GM15510 (cell line): ENCODE measurements at regions not wholly inside any gene's neighbourhood (a gene's known extent, or its start where the extent isn't known, plus 50 kb on each side); places are given as distances from the start of the nearest gene placed in this dataset.

Experiments
- POLR2A ChIP-seq: IDR thresholded peaks from 3 replicates; pipeline ENCODE4 v1.6.1; 2011; ENCODE audit warnings: borderline replicate concordance; ENCODE audit not compliant: insufficient read length; ENCODE audit errors: extremely low read depth

DNA sequence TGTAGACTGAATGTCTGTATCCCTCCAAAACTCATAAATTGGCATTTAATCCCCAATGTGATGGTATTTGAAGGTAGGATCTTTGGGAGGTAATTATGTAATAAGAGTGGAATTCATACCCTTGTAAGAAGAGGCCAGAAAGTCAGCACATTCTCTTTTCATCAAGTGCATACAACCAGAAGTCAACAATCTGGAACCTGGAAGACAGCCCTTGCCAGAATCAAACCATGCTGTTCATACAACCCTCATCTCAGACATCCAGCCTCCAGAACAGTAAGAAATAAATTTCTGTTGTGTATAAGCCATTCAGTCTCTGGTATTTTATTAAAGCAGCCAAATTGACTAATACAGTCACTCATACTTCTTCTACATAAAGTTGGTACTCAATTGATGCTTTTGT lies 481.0 kb upstream of the SOX9 start:
- no peak for TF ChIP-seq POLR2A

- TF ChIP-seq POLR2A = no peak
Observed at GRCh38 chr17:71649941-71650350, 470.9 kb upstream of the SOX9 start.

GRCh38 chr17:71655542-71655941 lies 465.3 kb upstream of the SOX9 start:
- TF ChIP-seq POLR2A = no peak

DNA sequence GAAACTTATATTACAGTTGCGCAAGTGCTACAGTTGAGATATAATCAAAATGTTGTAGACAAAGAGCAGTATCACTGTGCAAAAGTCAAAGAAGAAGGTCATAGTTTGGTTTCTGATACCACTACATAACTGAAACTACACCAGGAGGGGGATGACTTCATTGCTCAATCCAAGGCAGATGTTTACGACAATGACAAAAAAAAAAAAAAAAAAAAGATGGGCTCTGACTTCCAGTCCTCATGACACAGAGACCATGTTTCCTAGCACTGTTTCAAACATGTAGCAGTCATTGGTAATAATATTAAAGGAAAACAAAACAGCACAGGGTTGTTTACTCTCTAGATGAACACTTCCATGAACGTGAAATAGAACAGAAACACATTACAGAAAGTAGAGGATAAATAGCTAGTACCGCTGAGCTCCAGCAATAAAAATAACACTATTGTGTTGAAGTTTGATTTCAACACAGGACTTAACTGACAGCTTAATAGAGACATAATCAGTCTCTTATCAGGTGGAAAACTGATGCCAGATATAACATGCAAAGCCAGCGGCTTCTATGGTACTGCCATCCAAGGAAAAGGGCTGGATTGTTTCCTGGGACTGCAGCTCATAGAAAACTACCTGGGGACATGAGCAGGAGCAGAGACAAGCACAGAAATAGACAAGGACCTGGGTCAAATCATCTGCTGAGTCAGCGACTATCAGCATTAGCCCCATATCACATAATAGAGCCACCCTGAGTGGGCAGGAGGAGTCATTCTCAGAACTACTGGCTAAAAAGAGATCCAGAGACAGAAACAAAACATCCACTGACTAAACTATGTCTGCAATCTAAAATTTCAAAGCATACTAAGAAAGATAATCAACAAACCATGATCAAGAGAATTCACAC lies 463.6 kb upstream of the SOX9 start:
- no peak for TF ChIP-seq POLR2A

- no peak for TF ChIP-seq POLR2A
Observed at GRCh38 chr17:71658996-71659395, 461.8 kb upstream of the SOX9 start.

GRCh38 chr17:71664861-71665260 lies 456.0 kb upstream of the SOX9 start:
- TF ChIP-seq POLR2A = no peak

- TF ChIP-seq POLR2A = no peak
Observed at GRCh38 chr17:71666047-71666446, 454.8 kb upstream of the SOX9 start.

DNA sequence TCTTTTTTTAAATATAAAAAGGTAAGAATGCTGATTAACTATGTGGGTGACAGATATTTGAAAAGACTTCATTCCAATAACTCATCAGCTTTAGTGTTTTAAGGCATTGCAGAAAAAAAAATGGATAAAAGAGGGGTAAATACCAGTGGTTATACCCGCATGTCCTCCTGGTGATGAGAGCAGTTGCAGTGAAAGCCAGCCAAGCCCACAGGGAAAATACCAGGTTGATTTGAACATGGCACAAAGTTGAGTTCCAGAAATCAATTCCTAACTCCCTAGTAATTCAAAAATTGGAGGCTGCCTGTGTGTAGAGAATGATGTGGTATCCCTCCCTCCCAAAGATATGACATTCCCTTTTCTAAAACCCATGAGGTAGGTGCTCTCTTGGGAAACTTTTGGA lies 453.2 kb upstream of the SOX9 start:
- no peak for TF ChIP-seq POLR2A

- no peak for TF ChIP-seq POLR2A
Observed at GRCh38 chr17:71668807-71669206, 452.0 kb upstream of the SOX9 start.

DNA sequence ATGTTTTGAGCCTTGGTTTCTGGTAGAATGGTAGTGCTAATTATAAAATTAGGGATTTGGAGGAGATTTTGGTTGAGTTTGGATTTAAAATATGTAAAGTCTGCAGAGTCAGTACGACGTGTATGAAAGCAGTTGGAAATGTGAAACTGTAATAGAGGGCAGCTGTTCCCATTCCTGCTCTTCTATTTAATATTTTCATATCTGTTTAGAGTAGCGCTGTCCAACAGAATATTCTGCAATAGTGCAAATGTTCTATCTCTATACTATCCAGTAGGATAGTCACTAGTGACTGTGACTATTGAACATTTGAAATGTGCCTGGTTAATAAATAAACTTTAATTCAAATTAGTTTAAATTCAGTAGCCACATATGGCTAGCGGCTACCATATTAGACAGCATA lies 443.4 kb upstream of the SOX9 start:
- no peak for TF ChIP-seq POLR2A

- TF ChIP-seq POLR2A = no peak
Observed at GRCh38 chr17:71679832-71680231, 441.0 kb upstream of the SOX9 start.

DNA sequence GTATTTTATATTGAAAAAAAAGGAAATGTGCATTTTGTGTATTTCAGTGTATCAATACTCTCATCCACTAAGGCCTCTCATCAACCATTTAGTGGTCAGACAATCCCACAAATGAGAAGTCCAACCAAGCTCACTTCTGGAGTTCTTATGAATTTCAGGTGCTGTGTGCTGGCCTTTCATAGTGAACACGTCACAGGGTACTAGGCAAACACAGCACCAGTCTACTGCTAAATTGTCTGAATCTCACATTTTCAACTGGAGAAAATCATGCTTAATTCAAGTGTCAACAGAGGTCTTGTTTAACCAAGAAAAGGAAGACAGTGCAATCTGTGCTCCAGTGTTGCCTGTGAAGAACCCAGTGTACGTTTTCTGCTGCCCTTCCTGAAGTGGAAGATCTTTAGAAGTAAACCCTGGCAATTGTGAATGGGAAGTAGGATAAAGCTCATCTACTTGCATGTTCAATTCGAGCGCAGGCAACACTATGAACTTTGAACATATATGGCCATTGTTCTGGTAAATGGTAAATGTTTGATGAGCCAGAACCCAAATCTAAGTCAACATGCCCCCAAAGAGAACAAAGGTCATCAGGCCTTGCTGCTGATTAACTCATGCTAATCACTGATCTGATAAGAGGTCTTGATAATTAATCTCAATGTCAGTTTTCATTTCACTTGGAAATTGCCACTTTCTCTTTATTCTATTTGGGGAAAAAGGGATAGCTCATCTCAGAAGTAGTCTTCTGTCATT lies 439.2 kb upstream of the SOX9 start:
- TF ChIP-seq POLR2A = no peak

DNA sequence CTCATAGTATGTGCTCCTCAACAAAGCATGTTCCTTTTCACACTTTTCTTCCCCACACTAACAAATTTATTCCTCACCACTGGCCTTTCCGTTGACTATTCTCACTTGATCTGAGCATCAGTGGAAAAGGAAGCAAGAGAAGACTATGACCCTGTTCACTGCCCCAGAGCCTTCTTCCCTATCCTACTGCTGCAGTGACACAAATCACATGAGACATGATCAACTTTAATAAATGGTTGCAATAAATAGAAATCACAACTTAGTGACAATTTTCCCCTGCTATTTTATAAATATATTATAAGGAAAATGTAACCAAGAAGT lies 438.7 kb upstream of the SOX9 start:
- TF ChIP-seq POLR2A = no peak

DNA sequence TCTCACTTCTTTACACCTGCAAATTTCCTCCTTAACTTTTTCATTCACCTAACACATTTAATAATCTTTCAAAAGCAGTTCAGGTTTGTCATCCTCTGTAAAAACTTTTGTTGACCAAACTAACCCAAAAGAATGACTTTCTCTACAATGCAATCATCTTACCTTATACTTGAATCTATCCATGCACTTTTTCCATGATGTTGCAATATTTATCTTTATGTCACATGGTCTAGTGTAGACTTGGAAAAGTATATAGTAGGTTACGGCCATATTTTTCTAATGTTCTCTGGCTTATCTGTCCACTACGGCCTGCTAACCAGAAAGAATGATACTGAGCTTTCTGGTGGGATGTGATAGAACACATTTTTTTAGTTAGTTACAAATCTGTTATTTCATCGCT lies 431.0 kb upstream of the SOX9 start:
- no peak for TF ChIP-seq POLR2A

DNA sequence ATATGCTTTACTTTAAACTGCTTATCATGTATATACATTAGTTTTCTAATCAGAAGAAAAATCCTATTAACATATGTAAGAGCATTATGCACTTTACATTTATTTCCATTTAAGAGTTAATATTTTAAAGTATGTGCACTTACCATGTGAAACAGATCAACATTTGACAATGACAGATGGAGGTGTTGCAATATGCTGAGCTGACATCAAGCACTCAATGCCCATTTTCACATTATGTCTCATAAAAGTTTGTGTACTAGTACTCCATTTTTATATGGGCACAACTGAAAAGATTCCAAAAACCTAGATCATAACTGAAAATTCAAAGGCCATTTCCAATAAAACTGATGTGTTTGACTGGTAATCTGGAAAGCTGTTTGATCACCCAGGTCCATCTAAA lies 420.9 kb upstream of the SOX9 start:
- TF ChIP-seq POLR2A = no peak

GRCh38 chr17:71703701-71704100 lies 417.1 kb upstream of the SOX9 start:
- no peak for TF ChIP-seq POLR2A
